ENCODE measurements at regions not wholly inside any gene's neighbourhood (a gene's known extent, or its start where the extent isn't known, plus 50 kb on each side); places are given as distances from the start of the nearest gene placed in this dataset.

GRCh38 chr16:76947749-76948148, 243.2 kb upstream of the MON1B start:
- no peak for TF ChIP-seq CTCF (IDR thresholded peaks at IDR 0.05)
- no peak for TF ChIP-seq POLR2A (IDR thresholded peaks at IDR 0.05)
- TF ChIP-seq POLR2AphosphoS5 (IDR thresholded peaks at IDR 0.05): no peak

Measured in breast epithelium (tissue), 3 donors.